C4-2B (cell line): ENCODE measurements at regions not wholly inside any gene's neighbourhood (a gene's known extent, or its start where the extent isn't known, plus 50 kb on each side); places are given as distances from the start of the nearest gene placed in this dataset.

Experiments
- CTCF ChIP-seq: fragments of 450-650 bp; conservative IDR thresholded peaks from 2 replicates; pipeline ENCODE4 v1.5.1; 2017; ENCODE audit warnings: mild to moderate bottlenecking
- ZFX ChIP-seq: fragments of 450-650 bp; IDR thresholded peaks from 2 replicates; pipeline ENCODE4 v1.6.1; 2017

- TF ChIP-seq ZFX = no peak
- TF ChIP-seq CTCF = no peak
Measured at GRCh38 chr4:111707491-111707890, 437.8 kb upstream of the FAM241A start.
